Esophagus muscularis mucosa (tissue), 3 donors: ENCODE measurements at regions not wholly inside any gene's neighbourhood (a gene's known extent, or its start where the extent isn't known, plus 50 kb on each side); places are given as distances from the start of the nearest gene placed in this dataset.

Source experiments
- POLR2A ChIP-seq: fragments of 450-650 bp; IDR thresholded peaks from one replicate; pipeline ENCODE4 v1.6.1; 2017; ENCODE audit warnings: antibody characterized with exemption, moderate library complexity, mild to moderate bottlenecking, low read depth
- TF ChIP-seq, protein P1 (sequence below), 3 experiments: fragments of 200-600 bp in 2 of 3; fragments of 450-650 bp in 1 of 3; sonication (generic) in 2 of 3; IDR thresholded peaks; one replicate each; pipeline ENCODE4 v1.5.1; 2017 to 2019; ENCODE audit warnings: antibody characterized with exemption in 3 of 3, mild to moderate bottlenecking in 2 of 3, moderate library complexity in 1 of 3

DNA sequence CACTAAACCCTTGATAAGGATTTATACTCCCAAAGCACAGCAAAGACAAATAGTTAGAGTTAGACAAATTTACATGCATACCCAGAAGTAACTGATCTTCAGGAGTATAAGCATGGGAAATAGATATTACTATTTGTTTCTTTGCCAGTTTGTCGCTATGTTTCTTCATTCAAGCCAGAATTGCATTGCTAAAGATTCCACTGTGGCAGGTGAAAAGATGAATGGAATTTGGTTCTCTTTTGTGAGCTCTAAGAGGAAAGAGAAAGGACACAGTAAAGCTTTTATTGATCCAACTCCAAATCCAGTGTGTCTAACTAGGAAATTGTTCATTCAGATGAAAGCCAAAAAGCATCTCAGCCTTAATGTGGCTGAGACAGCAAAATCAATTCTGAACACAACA, 292.3 kb upstream of the SPRY2 start:
- TF ChIP-seq, protein P1, sequence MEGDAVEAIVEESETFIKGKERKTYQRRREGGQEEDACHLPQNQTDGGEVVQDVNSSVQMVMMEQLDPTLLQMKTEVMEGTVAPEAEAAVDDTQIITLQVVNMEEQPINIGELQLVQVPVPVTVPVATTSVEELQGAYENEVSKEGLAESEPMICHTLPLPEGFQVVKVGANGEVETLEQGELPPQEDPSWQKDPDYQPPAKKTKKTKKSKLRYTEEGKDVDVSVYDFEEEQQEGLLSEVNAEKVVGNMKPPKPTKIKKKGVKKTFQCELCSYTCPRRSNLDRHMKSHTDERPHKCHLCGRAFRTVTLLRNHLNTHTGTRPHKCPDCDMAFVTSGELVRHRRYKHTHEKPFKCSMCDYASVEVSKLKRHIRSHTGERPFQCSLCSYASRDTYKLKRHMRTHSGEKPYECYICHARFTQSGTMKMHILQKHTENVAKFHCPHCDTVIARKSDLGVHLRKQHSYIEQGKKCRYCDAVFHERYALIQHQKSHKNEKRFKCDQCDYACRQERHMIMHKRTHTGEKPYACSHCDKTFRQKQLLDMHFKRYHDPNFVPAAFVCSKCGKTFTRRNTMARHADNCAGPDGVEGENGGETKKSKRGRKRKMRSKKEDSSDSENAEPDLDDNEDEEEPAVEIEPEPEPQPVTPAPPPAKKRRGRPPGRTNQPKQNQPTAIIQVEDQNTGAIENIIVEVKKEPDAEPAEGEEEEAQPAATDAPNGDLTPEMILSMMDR (IDR thresholded peaks at IDR 0.05), result no peak
- TF ChIP-seq POLR2A, result no peak
